GM19463 (cell line): ENCODE measurements at regions not wholly inside any gene's neighbourhood (a gene's known extent, or its start where the extent isn't known, plus 50 kb on each side); places are given as distances from the start of the nearest gene placed in this dataset.

Experiments used
- ATAC-seq: cut with Tn5 transposase; IDR thresholded peaks from one replicate; pipeline ENCODE4 v1.9.1; 2021; ENCODE audit warnings: mild to moderate bottlenecking, moderate library complexity; ENCODE audit not compliant: unreplicated experiment

DNA sequence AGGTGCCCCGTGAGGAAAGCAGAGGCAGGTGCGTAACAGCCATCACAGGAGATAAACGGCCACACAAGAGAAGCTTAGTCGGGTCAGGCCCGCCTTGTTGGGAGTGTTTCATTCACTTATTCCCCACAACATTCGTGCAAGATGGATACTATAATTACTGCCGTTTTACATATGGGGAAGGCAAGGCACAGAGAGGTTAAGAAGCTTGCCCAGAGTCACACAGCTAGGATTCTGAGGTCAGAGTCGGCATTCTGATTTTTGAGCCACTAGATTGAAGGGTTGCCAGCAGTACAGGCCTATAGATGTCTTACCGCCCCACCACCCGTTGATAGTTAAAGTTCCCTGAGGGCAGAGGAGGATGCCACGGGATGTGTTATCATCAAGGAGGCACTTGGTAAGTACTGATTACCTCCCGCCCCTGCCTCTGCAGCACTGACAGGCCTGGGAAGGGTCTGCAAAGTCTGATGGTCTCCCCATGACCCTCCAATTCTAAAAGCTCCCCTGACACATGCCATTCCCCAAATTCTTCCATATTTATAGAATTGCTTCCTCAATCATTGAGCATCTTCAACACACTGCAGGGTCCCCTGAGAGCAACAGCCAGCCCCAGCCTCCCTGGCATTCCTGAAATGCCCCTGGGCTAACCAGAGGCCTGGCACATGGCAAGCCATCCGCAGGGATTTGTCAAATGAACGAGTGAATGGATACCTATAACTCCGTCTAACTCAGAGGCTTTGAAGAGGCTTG lies 74.7 kb upstream of the CLDN14 start:
- no peak for ATAC-seq

DNA sequence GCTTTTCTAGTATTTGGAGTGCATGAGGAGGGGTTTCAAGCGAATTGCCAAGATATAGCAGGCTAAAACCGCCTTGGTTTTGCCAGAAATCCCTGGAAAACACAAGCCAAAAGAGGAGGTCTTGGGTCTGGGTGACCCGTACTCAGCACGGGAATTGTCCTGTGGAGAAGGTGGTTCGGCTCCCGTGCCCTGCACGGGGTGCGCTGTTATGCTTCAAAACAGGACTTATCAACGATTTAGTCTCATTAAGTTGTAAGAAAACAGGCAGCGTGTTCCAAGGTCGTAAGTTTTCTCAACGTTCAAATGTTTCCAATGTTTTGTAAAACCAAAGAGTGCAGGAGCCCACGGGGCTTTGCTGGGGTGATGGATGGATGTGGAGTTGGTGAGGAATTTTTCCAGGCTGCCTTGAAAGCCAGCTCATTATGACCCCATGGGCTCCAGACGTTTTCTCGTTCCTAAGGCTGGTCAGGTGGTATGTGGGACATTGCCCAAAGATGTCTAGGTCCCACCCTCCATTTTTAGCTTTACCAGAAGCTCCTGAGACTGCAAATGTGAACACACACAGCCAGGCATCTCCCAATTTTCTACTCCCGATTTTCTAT lies 75.4 kb upstream of the CLDN14 start:
- no peak for ATAC-seq

DNA sequence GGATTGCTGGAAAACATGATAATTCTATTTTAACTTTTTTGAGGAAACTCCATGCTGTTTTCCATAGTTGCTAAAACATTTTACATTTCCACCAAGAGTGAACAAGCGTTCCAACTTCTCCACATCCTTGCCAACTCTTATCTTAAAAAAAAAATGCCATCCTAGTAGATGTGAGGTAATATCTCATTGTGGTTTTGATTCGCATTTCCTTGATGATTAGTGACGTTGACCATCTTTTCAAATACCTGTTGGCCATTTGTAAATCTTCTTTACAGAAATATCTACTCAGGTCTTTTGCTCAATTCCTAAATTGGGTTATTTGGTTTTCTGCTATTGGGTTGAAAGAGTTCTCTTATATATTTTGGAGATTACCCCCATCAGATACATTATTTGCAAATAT lies 77.4 kb upstream of the CLDN14 start:
- ATAC-seq, result no peak

DNA sequence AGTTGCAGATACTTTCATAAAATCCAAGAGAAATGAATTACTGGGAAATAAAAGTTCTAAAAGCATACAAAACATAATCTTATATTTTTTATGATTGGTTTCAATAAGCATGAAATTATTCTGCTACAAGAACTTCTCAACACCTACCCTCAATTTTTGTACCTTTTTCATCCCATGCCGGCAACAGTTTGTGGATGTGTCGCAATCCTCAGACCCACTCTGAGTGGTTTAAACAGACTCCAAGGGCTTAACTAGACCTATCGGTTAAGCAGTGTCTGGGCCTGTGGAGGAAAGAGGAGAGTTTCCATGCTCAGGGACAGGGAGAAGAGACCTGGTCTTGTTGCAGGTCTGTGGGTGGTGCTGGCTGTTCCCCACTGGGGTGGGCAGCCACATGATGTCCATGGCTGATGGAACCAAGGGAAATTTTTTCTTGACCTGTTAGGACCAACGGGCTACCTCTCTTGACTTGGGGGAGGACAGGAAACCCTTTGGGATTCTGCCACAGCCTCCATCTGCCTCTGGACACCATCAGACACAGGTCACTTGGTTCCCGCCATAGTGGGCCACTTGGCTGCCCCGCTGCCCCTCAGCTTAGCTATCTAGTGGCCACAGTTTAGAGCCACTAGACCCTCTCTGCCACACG lies 81.1 kb upstream of the CLDN14 start:
- ATAC-seq, result no peak

DNA sequence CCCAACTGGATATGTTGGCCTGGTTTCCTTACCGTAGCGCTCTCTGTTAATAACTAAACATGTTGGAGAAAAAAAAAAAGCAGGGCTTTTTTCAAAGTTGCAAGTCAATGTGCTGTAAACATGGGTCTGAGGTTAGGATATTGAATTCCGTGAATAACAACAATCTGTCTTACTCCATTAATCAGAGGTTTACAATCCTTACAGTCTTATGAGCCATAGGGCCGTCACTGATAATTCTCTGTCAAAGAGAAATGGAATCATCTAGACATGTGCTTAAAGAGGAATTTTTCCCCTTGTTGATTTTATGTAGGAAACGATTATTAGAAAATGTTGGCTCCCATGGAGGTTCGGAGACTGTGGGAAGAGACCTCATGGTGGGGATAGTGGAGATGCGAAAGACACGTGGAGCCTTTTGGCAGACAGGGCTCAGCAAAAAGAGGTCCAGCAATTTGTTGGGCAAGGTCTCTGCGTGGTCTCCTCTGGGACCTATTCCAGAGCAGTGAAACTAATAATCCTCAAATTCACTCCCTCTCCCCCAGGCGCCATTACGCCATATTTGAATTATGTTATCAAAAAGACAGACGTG lies 83.5 kb upstream of the CLDN14 start:
- ATAC-seq, result no peak

DNA sequence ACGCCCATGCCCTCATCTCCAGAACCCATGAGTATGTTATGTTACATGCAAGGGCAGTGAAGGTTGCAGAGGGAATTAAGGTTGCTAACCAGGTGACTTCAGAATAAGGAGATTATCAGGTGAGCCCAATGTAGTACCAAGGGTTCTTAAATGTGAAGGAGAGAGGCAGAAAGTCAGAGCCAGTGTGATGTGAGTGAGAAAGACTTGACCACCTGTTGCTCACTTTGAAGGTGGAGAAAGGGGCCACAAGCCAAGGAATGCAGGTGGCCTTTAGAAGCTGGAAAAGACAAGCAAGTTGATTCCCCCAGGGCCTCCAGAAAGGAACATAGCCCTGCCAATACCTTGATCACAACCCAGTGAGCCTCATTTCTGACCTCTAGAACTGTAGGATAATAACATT lies 84.7 kb upstream of the CLDN14 start:
- no peak for ATAC-seq

DNA sequence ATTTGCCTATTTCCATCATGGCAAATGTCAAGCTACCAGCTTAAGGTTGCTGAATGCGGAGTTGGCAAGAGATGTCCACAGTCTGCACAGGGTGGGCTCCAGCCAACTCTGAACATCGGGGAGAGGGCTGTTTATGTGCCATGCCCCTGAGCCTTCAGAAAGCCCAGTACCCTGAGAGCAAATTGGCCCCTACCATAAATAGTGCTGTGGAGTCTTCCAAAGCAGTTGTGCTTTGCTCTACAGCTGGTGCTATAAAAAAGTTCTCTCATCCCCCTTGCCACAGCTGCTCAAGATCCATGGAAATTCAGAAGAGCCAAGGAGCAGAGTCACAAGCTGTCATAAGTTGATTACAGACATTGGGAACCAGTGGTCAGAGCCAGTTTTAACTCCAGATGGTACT lies 85.6 kb upstream of the CLDN14 start:
- no peak for ATAC-seq

DNA sequence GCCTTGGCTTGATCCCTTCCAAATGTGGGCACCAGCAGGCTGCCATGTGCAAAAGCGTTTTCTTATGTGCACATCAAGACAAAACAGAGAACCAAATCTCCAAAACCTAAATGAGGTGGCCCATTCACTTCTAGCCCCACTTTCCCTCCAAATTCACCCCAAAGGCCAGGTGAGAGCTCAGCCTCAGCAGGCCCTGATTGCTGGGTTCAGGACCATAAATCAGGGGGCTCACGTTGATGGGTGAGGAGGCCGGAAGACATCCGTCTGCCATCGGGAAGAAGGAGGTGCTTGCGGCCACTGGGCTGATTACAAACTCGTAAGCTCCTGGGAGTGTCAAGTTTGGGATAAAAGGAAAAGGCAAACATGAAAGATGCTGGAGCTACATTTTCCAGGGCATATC lies 86.7 kb upstream of the CLDN14 start:
- no peak for ATAC-seq

DNA sequence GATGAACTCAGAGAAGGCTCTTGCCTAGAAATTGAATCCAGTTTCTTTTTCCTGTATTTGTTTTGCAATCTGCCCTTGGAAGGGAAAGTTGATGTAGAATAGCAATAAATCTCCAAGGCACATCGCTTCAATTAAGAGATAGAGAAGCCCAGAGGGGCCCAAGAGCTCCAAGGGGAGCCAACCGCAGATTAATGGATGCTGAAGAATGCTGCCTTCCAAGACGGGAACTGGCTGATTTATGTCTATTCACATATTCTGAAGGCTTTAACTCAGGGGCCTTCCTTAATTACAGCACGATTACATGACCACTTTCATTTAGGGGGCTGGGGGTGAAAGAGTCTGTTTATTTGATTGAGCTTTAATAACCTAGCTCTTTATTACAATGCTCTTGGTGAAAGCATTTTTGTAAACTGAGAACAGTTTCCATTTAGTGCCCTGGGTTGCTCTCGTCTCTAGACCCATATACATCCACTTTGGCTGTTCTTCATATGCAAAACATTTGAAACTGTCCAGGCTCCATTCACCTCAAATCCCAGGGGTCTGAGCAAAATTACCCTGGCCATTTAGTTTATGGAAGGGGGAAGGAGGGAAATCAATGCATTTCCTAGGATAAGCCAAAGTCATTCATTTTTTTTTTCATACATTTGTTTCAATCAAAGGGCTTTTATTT lies 87.4 kb upstream of the CLDN14 start:
- no peak for ATAC-seq

DNA sequence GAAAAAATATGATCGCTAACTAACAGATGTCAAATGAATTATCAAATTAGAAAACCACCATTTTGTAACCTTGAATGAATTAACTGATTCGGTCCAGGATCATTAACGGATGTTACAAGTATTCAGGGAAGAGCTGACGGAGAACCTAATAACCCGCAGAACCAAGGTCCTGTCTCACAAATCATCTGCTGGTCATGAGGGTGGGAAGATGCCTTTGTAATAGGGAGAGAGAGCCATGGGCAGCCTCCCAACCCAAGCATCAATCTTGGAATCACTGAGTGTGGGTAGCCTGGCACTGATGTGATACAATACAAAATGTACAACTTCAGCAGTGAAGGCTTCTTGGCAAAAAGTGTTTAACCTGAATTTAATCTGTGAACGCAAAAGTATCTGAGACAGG lies 89.6 kb upstream of the CLDN14 start:
- no peak for ATAC-seq

DNA sequence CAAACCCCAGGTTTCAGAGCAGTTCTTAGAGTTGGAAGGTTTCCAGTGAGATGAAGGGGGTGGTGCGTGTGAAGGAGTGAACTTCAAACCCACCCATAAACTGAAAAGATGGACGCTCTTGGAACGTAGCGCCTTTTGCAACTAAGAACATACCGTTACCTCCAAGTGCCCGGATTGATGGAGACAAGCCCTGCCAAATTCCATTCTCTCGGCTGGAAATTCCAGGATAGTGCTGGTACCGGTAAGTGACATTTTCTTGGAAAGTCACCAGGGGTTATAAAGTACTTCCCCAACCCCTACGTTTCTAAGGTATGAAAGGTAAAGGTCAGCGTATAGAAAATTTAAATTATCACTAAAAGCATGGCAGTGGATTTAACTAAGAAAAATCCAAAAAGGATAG lies 91.6 kb upstream of the CLDN14 start:
- ATAC-seq, result no peak

DNA sequence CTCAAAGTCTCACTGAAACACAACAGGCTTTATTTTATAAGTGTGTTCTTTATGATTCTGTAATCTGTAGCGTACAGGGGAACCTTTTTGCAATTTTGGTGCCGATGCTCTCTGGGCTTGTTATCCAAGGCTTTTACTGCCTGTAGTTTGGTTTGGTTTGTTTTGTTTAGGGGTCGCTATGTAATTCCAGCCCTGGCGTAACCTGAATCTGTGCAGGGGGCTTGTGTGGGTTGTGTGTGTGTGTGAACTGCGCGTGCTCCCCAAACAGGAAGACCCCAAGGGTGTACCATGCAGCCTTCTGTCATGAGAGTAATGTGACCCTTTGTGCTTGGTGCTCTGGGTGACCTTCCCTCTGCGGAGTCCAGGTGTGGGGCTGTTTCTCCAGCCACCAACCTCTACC lies 92.1 kb upstream of the CLDN14 start:
- no peak for ATAC-seq

DNA sequence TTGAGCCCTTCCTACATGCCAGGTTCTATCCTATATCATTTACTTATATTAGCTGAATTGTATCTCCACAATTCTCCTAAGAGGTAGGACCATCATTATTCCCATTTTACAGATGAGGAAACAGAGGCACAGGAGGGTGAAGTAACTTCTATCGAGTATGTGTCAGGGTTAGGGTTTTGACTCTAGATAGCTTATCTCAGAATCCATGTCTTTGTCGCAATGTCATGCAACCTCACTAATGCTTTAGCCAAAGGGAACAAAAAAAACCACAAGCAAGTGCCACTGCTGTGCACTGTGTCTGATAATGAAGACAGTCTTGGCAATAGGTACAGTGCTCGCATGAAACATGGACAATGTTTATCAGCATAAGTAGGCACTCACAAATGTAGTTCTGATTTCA lies 95.4 kb upstream of the CLDN14 start:
- ATAC-seq, result no peak

DNA sequence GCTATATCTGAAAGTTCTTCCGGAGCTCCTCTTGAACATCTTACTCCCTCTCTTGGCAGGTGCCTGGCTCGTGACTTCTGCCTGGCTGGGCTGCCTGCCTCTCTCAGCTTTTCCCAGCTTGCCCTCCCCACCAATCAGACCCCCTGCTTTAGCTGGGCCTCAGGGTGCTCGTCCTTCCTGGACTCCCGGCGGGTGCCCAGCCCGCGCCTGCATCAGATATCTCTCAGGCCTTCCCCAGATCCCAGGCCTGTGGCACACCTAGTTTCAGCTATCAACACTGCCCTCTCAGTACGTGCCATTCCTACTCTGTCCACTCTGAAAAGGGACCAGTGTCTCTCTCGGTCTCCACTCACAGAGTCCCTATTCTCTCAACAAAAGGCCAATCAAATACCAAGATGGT lies 96.5 kb upstream of the CLDN14 start:
- no peak for ATAC-seq

DNA sequence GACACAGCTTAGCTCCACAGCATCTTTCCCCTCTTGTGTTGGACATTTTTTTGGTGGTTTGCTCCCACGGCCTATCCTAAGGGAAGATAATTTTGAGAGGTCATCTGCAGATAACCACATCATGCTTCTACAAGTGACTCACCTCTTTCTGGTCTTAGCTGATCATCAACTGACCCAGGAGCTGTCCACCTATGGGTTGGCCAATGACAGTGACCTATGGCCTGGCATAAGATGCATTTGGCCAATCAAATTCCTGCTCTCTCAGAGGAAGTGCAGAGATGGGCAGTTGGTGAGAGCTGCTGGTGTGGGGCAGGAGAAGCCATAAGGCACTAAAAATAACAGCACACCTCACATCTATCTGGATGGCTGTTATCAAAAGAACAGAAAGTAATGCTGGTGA lies 100.0 kb upstream of the CLDN14 start:
- no peak for ATAC-seq

DNA sequence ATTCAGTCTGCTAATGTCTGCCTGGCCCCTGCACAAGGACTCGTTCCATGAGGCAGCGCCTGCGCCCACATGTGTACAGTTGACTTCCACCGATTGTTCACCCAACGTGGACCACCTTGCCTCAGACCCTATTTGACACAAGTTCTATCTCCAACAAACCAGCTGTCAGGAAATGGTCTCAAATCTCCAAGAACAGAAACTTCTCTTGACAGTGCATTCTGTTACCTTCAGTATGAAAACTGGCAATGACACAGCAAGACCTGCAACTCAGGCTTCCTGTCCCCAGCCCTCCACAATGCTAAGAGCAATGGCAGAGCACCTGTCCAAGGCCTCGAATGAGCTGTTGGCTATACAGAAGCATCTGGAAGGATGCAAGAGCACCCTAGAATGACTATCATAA lies 102.3 kb upstream of the CLDN14 start:
- ATAC-seq, result no peak

DNA sequence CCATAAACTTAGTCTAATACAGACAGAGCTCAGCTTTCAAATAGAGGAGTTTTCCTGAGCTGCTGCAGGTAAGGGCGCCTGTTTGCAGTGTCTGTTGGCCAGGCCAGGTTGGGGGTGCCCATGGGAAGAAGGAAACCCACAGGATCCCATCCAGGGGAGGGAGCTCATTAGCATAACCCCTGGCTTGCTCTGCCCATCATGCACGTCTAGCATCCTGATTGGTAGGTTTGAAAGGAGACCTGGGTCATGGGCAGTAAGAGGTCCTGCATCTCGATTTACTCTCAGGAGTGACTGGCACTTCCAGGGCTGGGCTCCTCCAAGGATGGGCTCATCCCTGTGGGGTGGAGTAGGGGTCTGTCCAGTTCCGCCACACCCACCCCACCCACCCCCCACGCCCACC lies 103.7 kb upstream of the CLDN14 start:
- no peak for ATAC-seq

DNA sequence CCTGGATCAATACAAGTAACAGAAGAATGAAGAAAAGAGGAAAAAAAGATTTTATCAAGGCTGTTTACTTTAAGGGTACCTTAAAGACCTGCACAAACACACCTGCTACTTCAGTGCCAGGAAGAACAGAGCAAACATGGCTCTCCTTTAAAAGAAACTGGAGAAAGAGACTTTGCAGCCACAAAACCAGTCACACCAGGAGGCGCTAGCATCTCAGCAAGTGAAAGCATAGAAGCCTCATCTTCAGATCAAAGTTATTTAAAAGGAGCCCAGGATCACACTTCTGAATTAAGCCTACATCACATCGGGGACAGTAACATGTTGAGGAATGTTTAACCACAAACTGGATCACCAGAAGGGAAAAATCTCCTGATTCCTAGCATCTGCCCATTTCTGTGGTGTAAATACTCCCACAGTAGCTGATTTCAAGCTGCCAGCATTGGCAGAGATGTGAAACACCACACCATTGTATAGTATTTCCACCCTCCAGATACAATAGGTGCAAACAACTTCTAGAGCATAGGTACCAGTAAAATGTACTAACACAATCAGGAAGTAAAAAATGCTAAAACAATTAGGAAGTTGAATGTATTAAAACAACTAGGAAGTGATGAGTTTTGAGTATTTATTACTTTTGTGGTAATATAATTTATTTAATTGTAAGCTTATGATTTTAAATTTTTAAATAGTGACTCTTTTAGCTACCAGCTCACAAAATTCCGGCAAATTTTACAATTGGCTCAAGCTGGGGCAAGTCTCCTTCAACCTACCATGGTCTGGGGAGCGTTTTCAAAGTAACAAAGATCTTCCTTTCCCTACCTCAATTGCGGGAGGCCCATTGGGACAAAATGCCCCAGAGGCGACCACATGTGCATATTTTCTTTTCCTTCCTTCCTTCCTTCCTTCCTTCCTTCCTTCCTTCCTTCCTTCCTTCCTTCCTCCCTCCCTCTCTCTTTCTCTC lies 105.3 kb upstream of the CLDN14 start:
- no peak for ATAC-seq

DNA sequence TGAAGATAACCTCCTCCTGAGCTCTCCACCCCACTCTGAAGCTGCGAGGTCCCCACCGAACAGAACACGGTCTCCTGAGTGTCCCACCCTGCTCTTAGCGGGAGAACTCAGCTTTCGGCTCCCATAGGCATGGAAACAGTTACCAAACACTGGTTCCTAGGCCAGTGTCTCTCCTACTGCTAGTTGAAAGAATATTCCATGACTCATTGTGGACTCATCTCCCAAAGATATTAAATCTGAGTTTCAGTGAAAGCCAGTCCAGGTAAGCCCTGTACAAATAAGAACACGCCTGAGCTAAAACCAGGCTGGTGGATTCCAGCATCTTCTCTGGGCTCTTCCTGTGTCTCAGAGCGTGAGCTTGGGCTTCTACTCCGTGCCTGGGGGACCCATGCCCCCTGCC lies 107.5 kb upstream of the CLDN14 start:
- no peak for ATAC-seq

DNA sequence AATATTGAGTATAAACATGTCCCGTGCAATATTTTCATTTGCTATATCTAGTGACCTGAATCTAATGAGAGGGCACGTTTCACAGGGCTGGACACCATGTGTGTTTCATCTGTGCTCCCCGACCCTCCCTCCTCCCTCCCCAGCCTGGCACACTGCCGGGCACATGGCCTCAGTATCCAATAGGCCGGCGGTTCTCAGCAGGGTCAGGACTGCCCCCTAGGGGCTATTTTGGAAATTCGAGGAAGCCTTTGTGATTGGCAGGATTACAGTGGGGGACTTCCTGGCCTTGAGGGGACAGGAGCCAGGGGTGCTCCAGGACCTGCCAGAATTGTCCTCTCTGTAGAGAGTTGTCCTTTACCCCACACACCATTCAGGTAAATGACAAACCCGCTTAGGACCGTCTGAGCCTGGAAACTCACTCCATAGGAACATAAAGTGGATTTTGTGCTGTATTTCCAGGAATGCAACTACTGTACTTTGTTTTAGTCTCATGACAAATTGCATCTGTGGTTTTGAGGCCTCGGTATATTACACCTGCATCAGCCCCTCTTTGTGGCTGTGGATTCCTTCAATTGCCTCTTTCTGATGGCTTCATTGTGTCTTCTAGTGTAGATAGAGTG lies 109.5 kb upstream of the SIM2 start:
- no peak for ATAC-seq
